GM19025 (cell line): ENCODE measurements at regions not wholly inside any gene's neighbourhood (a gene's known extent, or its start where the extent isn't known, plus 50 kb on each side); places are given as distances from the start of the nearest gene placed in this dataset.
"Not testable (repeated sequence)": the region's sequence is repeated elsewhere in the genome, so short reads cannot be mapped to it uniquely, and the experiment has no call there.

Experiments
- ATAC-seq: cut with Tn5 transposase; IDR thresholded peaks from one replicate; pipeline ENCODE4 v1.9.1; 2021; ENCODE audit warnings: mild to moderate bottlenecking, low read depth, moderate library complexity; ENCODE audit not compliant: unreplicated experiment

- no peak for ATAC-seq
Measured at GRCh38 chr3:102676424-102676823, 241.6 kb downstream of the ZPLD1 start.

DNA sequence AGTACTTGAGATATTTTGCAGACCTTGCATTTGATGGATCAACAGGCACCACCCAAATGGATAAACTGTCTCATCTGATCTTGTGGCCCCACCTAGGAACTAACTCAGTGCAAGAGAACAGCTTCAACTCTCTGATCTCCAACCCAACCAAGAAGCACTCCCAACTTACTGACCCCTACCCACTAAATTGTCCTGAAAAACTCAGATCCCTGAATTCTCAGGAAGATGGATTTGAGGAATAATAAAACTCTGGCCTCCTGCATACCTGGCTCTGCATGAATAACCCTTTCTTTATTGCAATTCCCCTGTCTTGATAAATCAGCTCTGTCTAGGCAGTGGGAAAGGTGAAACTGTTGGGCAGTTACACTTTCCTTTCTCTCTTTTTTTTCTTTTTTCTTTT lies 247.9 kb downstream of the ZPLD1 start:
- ATAC-seq: no peak

DNA sequence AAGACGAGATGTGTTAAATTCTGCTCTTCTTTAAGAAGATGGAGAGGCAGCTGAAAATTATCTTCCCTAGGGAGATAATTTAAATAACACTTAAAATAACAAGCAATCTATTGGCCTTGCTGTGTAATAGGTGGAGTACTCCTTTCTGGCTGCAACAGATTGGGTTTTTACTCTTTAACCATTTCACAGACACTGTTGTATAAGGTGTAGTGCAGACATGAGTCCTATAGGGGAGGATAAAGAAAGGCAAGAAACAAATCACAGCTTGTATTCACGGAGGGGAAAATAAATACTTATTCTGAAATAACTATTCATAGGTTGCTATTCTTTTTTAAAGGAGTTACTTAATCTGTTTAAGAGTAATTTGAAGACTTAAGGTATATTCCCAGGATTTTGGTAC lies 252.0 kb downstream of the ZPLD1 start:
- ATAC-seq: no peak

GRCh38 chr3:102687851-102688555 lies 253.2 kb downstream of the ZPLD1 start:
- no peak for ATAC-seq

- no peak for ATAC-seq
Measured at GRCh38 chr3:102688556-102688930, 253.7 kb downstream of the ZPLD1 start.

- no peak for ATAC-seq
Measured at GRCh38 chr3:102691507-102691906, 256.7 kb downstream of the ZPLD1 start.

DNA sequence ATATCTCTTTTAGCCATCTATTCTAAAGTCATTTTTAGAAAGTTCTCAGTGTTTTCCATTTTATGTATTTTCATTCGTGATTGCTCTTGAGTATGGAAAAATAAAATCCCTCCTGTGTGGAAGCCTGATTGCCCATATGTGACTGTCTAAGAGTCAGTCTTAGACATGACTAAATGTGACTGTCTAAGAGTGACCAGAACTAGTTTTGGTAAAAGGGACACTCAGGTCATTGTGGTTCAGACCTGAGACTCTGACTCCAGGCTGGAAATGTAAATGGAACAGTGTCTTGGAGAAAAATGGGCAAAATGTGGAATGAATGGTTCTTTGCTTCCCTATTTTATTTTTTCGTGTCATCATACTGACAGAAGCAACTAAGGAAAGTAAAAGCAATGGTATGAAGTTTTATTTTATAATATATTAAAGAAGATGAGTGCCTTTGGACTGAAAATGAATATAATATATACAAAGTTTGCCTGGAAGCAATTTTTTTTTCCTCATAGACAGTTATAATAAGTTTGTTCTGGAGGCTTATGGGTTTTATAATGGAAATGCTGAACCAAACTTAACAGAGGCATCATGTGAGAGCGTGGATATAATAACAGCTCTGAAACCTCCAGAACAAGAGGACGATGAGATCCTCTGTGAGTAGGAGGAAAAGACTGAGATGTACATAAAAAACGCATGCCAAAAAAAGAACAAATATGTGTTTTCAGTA lies 264.4 kb downstream of the ZPLD1 start:
- no peak for ATAC-seq

GRCh38 chr3:102699819-102700140 lies 265.0 kb downstream of the ZPLD1 start:
- ATAC-seq: no peak

GRCh38 chr3:102712896-102713295 lies 278.1 kb downstream of the ZPLD1 start:
- no peak for ATAC-seq

DNA sequence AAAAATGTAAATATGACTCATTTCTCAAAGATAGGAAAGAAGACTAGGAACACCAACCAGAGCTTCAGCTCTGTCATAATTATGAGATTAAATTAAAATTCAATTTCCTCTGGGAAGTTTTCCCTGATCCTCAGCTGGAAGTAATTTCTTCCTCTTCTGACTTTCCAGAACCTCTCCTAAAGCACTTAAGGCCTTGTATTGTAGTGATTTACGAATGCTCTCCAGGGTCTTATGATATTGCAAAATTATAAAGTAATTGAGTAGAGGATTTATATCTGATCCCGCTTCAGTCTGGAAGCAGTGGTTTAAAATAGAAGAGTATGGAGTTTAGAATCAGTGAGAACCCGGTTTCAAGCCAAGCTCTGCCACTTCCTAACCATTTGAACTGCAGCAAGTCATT lies 279.8 kb downstream of the ZPLD1 start:
- ATAC-seq: peak; percentile 7

DNA sequence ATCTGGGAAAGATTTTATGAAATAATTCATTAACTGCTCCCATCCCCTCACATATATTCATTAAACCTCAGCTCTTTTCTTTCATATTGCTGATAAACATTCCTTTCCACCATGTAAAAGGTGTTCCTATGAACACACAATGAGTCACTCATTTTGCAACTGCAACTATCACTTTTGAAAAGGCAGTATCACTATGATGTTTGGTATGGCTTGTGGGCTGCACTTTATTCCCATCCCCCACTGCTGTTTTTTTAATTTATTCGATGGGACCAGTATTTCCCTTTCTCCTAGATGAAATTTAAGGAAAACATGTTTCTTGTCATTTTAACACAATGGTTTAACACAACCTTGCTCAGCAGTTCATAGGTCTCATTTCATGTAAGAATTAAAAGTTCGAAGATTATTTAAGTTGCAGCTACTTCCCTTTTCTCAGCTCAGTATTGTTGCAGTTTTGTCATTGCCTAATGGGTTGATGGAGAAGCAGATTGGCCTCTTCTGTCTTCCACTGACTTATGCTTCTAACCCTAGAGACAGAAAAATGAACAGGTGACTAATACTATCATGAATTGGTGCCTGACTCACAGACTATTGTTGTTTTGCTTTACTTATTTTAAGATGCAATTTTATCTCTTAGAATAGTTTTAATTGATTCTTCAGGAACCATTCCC lies 280.3 kb downstream of the ZPLD1 start:
- ATAC-seq: peak; percentile 84

DNA sequence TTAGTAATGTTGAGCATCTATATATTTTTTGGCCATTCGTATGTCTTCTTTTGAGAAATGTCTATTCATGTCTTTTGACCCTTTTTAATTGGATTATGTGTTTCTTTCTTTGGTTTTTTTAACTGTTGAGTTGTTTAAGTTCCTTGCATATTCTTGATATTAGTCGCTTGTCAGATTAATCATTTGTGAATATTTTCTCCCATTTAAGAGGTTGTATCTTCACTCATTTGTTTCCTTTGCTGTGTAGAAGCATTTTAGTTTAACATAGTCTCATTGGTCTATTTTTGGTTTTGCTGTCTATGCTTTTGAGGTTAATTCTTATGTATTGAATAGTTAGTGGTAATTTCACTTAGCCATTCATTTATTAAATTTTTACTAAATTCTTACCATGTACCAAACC lies 283.8 kb downstream of the ZPLD1 start:
- ATAC-seq: no peak

DNA sequence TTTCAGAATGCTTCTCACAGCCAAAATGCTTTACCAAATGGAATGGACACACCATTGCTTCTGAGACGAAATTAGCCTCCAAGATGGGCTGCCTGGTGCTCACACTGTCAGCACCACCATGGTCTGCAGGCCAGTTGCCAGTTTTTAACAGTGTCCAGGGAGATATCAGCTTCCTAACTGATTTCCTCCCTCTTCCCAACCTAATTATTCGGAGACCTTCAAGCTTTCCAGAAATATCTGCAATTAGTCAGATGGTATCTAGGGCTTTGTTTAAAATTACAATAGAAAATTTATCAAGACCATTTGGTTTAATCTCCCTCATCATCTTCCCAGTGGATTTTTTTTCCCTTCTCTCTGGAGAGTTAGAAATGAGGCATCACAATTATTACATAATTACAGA lies 287.5 kb downstream of the ZPLD1 start:
- no peak for ATAC-seq

DNA sequence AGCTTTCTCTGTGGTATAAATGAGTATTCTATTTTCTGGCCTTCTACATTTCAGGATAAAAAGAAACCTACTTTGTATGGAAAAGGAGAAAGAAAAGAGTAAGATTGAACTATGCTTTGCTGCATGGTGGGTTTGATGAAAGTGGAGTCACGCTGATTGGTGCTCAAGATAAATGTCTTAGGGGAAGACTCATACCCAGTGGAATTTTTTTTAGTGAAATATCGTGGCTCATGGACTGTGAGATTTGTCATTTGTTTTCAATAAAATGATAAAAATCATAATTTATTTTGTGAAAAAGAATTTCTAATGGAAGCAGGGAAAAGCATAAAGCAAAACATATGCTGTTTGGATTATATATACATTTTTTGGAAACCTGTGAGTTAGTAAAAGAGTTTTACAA lies 292.5 kb downstream of the ZPLD1 start:
- ATAC-seq: no peak

GRCh38 chr3:102732581-102732980 lies 297.8 kb downstream of the ZPLD1 start:
- not testable (repeated sequence) for ATAC-seq

- no peak for ATAC-seq
Measured at GRCh38 chr3:102733791-102734563, 299.2 kb downstream of the ZPLD1 start.

DNA sequence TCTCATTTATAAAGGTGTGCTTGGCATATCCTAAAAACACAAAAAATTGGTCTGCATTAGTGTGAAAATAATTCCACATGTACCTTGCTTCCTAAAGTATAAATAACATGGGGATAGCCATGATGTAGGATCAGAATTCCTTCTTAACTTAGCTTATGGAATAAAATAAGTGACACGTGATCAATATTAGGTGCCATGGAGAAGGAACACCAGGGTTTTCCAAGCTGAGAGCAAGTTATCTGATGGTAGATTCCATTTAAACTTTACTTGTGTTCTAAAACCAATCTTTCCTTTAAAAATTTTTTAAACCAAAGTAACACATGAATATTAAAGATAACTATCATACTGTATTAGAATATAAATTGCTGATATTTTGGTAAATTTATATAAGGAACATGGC lies 300.5 kb downstream of the ZPLD1 start:
- no peak for ATAC-seq

- no peak for ATAC-seq
Measured at GRCh38 chr3:102736288-102736974, 301.6 kb downstream of the ZPLD1 start.

GRCh38 chr3:102736975-102737304 lies 302.1 kb downstream of the ZPLD1 start:
- no peak for ATAC-seq

GRCh38 chr3:102737353-102737752 lies 302.5 kb downstream of the ZPLD1 start:
- ATAC-seq: no peak

GRCh38 chr3:102741105-102741504 lies 306.3 kb downstream of the ZPLD1 start:
- no peak for ATAC-seq
